NCI-H2196 (cell line): ENCODE measurements at regions not wholly inside any gene's neighbourhood (a gene's known extent, or its start where the extent isn't known, plus 50 kb on each side); places are given as distances from the start of the nearest gene placed in this dataset.
"Not testable (repeated sequence)": the region's sequence is repeated elsewhere in the genome, so short reads cannot be mapped to it uniquely, and the experiment has no call there.

Source experiments
- DNase-seq: peaks from one replicate; lab custom pipeline; 2025; ENCODE audit not compliant: unreplicated experiment; lab: John Stamatoyannopoulos, UW

- no peak for DNase-seq
These were observed 50.2 kb upstream of the TP53I11 start for GRCh38 chr11:45000918-45001317.

- no peak for DNase-seq
These were observed 50.9 kb upstream of the TP53I11 start for GRCh38 chr11:45001466-45002165.

- DNase-seq = no peak
These were observed 54.4 kb upstream of the TP53I11 start for GRCh38 chr11:45005106-45005505.

- no peak for DNase-seq
These were observed 56.3 kb upstream of the TP53I11 start for GRCh38 chr11:45007011-45007410.

GRCh38 chr11:45015983-45016382, 65.3 kb upstream of the TP53I11 start:
- not testable (repeated sequence) for DNase-seq

GRCh38 chr11:45016446-45016845, 65.8 kb upstream of the TP53I11 start:
- DNase-seq = not testable (repeated sequence)

GRCh38 chr11:45017329-45017728, 66.6 kb upstream of the TP53I11 start:
- DNase-seq = no peak

GRCh38 chr11:45021001-45021400, 70.3 kb upstream of the TP53I11 start:
- DNase-seq = no peak

GRCh38 chr11:45021692-45022141, 71.0 kb upstream of the TP53I11 start:
- DNase-seq = peak; percentile 38

- no peak for DNase-seq
These were observed 71.8 kb upstream of the TP53I11 start for GRCh38 chr11:45022294-45023064.

GRCh38 chr11:45023065-45023365, 72.3 kb upstream of the TP53I11 start:
- DNase-seq = no peak

- DNase-seq = no peak
These were observed 73.6 kb upstream of the TP53I11 start for GRCh38 chr11:45024316-45024715.

- no peak for DNase-seq
These were observed 74.3 kb upstream of the TP53I11 start for GRCh38 chr11:45024846-45025588.

GRCh38 chr11:45025716-45026492, 75.2 kb upstream of the TP53I11 start:
- DNase-seq = peak; percentile 74

GRCh38 chr11:45026835-45027234, 76.2 kb upstream of the TP53I11 start:
- no peak for DNase-seq

- DNase-seq = no peak
These were observed 76.6 kb upstream of the TP53I11 start for GRCh38 chr11:45027312-45027711.

- DNase-seq = no peak
These were observed 78.4 kb upstream of the TP53I11 start for GRCh38 chr11:45028911-45029682.

GRCh38 chr11:45030778-45031177, 80.1 kb upstream of the TP53I11 start:
- no peak for DNase-seq

- no peak for DNase-seq
These were observed 81.3 kb upstream of the TP53I11 start for GRCh38 chr11:45031912-45032519.

GRCh38 chr11:45035413-45035812, 84.7 kb upstream of the TP53I11 start:
- no peak for DNase-seq
